ENCODE measurements at regions not wholly inside any gene's neighbourhood (a gene's known extent, or its start where the extent isn't known, plus 50 kb on each side); places are given as distances from the start of the nearest gene placed in this dataset.

- no TSS peak for BruUV-seq (replicated peaks)
- TF ChIP-seq ZNF136 (CRISPR knock-in tag; IDR thresholded peaks at IDR 0.05; ENCODE audit: low read depth) (no peak), ZNF564 (CRISPR knock-in tag; IDR thresholded peaks at IDR 0.05) (no peak), RNF219 (CRISPR knock-in tag; IDR thresholded peaks at IDR 0.05) (no peak), ZNF407 (CRISPR knock-in tag; IDR thresholded peaks at IDR 0.05; ENCODE audit: not compliant biosample characterization) (no peak), SRSF4 (IDR thresholded peaks at IDR 0.05; ENCODE audit: low read depth, low read length, poor library complexity, severe bottlenecking) (no peak), KLF11 (CRISPR knock-in tag; IDR thresholded peaks at IDR 0.05) (no peak), ZMYM3 (CRISPR knock-in tag; IDR thresholded peaks at IDR 0.05) (no peak), ZFY (CRISPR knock-in tag; IDR thresholded peaks at IDR 0.05) (no peak), PAWR (CRISPR knock-in tag; IDR thresholded peaks at IDR 0.05; ENCODE audit: borderline replicate concordance) (no peak), HIVEP1 (CRISPR knock-in tag; IDR thresholded peaks at IDR 0.05) (no peak), IRX3 (CRISPR knock-in tag; IDR thresholded peaks at IDR 0.05; ENCODE audit: borderline replicate concordance, low read depth) (no peak)
- TF ChIP-seq, protein P1, sequence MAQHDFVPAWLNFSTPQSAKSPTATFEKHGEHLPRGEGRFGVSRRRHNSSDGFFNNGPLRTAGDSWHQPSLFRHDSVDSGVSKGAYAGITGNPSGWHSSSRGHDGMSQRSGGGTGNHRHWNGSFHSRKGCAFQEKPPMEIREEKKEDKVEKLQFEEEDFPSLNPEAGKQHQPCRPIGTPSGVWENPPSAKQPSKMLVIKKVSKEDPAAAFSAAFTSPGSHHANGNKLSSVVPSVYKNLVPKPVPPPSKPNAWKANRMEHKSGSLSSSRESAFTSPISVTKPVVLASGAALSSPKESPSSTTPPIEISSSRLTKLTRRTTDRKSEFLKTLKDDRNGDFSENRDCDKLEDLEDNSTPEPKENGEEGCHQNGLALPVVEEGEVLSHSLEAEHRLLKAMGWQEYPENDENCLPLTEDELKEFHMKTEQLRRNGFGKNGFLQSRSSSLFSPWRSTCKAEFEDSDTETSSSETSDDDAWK (CRISPR knock-in tag; IDR thresholded peaks at IDR 0.05): no peak
- DNase-seq (ENCODE audit: low spot score) (no peak), FAIRE-seq (no peak), ATAC-seq (peak; percentile 28; the same call in 2 of the 3 replicates)
- intact Hi-C loops (cut with micrococcal nuclease; ENCODE audit: unreplicated experiment): loop anchor here (1.0 kb wide), 1 partner anchor 425 kb away; no protein-coding TSS in a partner anchor
- no peaks in the 10 kb centered on the region for H3K36me3 ChIP-seq (replicated peaks in 1 of 2; ENCODE audit: control insufficient read depth in 1 of 2, insufficient read depth in 2 of 2, low read length in 2 of 2)
- no peaks in the 10 kb centered on the region for H4K20me1 ChIP-seq (ENCODE audit: insufficient read depth, low read length)
- H3K4me2 ChIP-seq (ENCODE audit: low read depth, low read length): no peak overlapping the region
- no peak overlapping the region for H2AFZ ChIP-seq (ENCODE audit: low read length)
- ChIA-PET CTCF (ENCODE audit: low intra/inter-chr PET ratio, low total read pairs) (interaction anchor here (1.1 to 2.6 kb wide), 3 partner anchors 419 to 515 kb away, joined by 3 to 22 read pairs (median 15); no protein-coding TSS in a partner anchor), POLR2A (no interaction called here)
- H3K27me3 ChIP-seq (ENCODE audit: control insufficient read depth in 1 of 2, insufficient read depth in 2 of 2, low read length in 2 of 2): peaks cover 0 to 11% of the 10 kb centered on the region in 2 experiments; a peak in 1 of 5 replicates
- H3K9ac ChIP-seq (ENCODE audit: insufficient read depth, low read depth, low read length): no peak overlapping the region
- H3K9me3 ChIP-seq (ENCODE audit: low read length): no peaks in the 10 kb centered on the region
- H3K27ac ChIP-seq (ENCODE audit: extremely low read length, insufficient read depth, low read length): no peak overlapping the region
- 63% methylated on average over 9 of the region's 17 CpGs for WGBS (ENCODE audit: low lambda C conversion rate)
- H3K4me3 ChIP-seq (replicated peaks in 1 of 3; ENCODE audit: insufficient read depth in 1 of 3, low read depth in 2 of 3, low read length in 3 of 3): no peak overlapping the region
- H3K79me2 ChIP-seq (ENCODE audit: insufficient read depth, low read length): no peaks in the 10 kb centered on the region
- in situ Hi-C loops (cut with HindIII; ENCODE audit: extremely low pct_ligation_motif_present, low pct_unique_long_range_greater_than_20kb): loop anchor here (25.0 kb wide), 1 partner anchor 921 kb away; no protein-coding TSS in a partner anchor
- no peaks in the 10 kb centered on the region for H3K4me1 ChIP-seq (ENCODE audit: insufficient read depth, low read length)
Observed at GRCh38 chr10:123558651-123559050, 107.5 kb upstream of the GPR26 start.

All from HepG2 (cell line).